ENCODE measurements at regions not wholly inside any gene's neighbourhood (a gene's known extent, or its start where the extent isn't known, plus 50 kb on each side); places are given as distances from the start of the nearest gene placed in this dataset.

DNA sequence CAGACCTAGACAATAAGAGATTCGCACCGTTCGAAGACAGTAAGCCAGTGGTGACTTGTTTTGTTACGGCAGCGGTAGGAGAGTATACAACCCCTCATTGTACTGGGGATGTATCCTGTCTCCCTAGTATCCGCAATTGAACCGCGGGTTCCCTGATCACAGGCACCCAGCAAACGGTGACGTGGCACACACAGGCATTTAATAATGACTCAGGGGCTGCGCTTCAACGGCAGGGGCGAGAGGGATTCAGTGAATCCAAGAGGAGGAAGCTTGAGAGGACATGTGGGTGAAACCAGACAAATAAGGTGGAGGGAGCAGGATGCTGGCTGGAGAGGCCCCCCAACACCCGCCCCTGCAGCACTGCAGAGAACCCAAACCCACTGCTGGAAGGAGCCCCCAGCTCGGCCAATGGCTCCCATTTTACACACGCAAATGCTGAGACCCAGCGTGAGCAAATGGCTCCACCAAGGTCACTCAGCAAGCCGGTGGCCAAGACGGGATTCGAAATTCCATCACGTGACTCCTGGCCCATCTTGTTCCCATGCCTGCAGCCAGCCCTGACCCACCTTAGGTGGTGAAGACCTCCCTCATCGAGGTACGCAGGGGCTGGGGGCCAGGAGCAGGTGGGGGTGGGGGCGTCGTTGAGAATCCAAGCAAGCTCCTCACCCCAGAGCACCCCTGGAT is 149.9 kb downstream of the SYF2 start:
- H4K20me1 ChIP-seq (ENCODE audit: insufficient read depth, low read length), result no peaks in the 10 kb centered on the region
- no peak overlapping the region for H3K27ac ChIP-seq (ENCODE audit: low read depth, low read length, poor library complexity, severe bottlenecking)
- H3K4me2 ChIP-seq (ENCODE audit: low read length), result no peak overlapping the region
- H3K9me3 ChIP-seq (ENCODE audit: low read length), result 0 out of 2 replicates have a peak, but pooled peaks cover 5% of the 10 kb centered on the region
- no TSS peak for BruUV-seq (replicated peaks)
- DNase-seq (ENCODE audit: low spot score), result no peak
- H3K9me2 ChIP-seq (ENCODE audit: insufficient read depth, low read length), result no peaks in the 10 kb centered on the region
- no peak overlapping the region for H2AFZ ChIP-seq (ENCODE audit: low read length)
- H3K4me1 ChIP-seq (ENCODE audit: insufficient read depth, low read length, poor library complexity, severe bottlenecking), result peaks cover 10% of the 10 kb centered on the region
- no peaks in the 10 kb centered on the region for H3K79me2 ChIP-seq (ENCODE audit: insufficient read depth, low read depth, low read length)
- intact Hi-C loops (cut with micrococcal nuclease; ENCODE audit: unreplicated experiment), result no loop called here
- ChIA-PET POLR2A (no interaction called here), CTCF (ENCODE audit: unreplicated experiment) (no interaction called here)
- H3K36me3 ChIP-seq (ENCODE audit: insufficient read depth, low read length), result no peaks in the 10 kb centered on the region
- H3K4me3 ChIP-seq (ENCODE audit: low read depth, low read length, poor library complexity, severe bottlenecking), result no peak overlapping the region
- no peak for TF ChIP-seq EZH2phosphoT487 (IDR thresholded peaks at IDR 0.05; ENCODE audit: borderline replicate concordance, low read depth, low read length)
- TF ChIP-seq, protein P1, sequence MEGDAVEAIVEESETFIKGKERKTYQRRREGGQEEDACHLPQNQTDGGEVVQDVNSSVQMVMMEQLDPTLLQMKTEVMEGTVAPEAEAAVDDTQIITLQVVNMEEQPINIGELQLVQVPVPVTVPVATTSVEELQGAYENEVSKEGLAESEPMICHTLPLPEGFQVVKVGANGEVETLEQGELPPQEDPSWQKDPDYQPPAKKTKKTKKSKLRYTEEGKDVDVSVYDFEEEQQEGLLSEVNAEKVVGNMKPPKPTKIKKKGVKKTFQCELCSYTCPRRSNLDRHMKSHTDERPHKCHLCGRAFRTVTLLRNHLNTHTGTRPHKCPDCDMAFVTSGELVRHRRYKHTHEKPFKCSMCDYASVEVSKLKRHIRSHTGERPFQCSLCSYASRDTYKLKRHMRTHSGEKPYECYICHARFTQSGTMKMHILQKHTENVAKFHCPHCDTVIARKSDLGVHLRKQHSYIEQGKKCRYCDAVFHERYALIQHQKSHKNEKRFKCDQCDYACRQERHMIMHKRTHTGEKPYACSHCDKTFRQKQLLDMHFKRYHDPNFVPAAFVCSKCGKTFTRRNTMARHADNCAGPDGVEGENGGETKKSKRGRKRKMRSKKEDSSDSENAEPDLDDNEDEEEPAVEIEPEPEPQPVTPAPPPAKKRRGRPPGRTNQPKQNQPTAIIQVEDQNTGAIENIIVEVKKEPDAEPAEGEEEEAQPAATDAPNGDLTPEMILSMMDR (conservative IDR thresholded peaks at IDR 0.05; ENCODE audit: low read length), result no peak

DNA sequence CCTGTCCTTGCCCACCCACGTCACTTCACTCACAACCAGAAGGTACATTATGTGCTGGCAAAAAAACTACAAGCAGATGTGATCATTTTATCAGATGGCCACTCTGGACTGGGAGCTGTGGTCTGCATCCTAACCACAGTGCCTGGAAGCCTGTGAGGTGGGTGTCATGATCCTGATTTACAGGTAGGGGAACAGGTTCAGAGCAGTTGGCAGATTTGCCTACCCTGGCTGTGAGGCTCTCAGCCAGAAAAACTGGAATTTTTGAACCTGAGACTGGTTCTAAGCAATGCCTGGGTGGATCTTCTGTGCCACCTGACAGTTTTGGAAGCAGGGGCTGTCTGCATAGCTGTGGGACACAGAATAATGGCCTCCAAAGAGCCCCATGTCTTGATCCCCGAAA is 150.8 kb downstream of the SYF2 start:
- intact Hi-C loops (cut with micrococcal nuclease; ENCODE audit: unreplicated experiment), result no loop called here
- Histone ChIP-seq H4K20me1 (ENCODE audit: insufficient read depth, low read length) (no peaks in the 10 kb centered on the region), H3K4me3 (ENCODE audit: low read depth, low read length, poor library complexity, severe bottlenecking) (no peak overlapping the region), H3K27ac (ENCODE audit: low read depth, low read length, poor library complexity, severe bottlenecking) (no peak overlapping the region), H3K4me1 (ENCODE audit: insufficient read depth, low read length, poor library complexity, severe bottlenecking) (peaks cover 10% of the 10 kb centered on the region), H3K4me2 (ENCODE audit: low read length) (no peak overlapping the region), H3K9me3 (ENCODE audit: low read length) (0 out of 2 replicates have a peak, but pooled peaks cover 5% of the 10 kb centered on the region), H3K79me2 (ENCODE audit: insufficient read depth, low read depth, low read length) (no peaks in the 10 kb centered on the region), H3K9me2 (ENCODE audit: insufficient read depth, low read length) (no peaks in the 10 kb centered on the region), H3K36me3 (ENCODE audit: insufficient read depth, low read length) (no peaks in the 10 kb centered on the region), H2AFZ (ENCODE audit: low read length) (peak overlapping the region; percentile 89; the same call in 1 of the 2 replicates)
- POLR2A ChIA-PET, result interaction anchor here (1.1 kb wide), 1 partner anchor 11 kb away, joined by 5 read pairs; no protein-coding TSS in a partner anchor
- BruUV-seq (replicated peaks), result no TSS peak
- DNase-seq (ENCODE audit: low spot score), result no peak
- CTCF ChIA-PET (ENCODE audit: unreplicated experiment), result interaction anchor here (0.6 to 0.7 kb wide), 2 partner anchors 8 to 55 kb away, joined by 3 read pairs; no protein-coding TSS in a partner anchor
- TF ChIP-seq, protein P1 (conservative IDR thresholded peaks at IDR 0.05; ENCODE audit: low read length), result no peak
- TF ChIP-seq EZH2phosphoT487 (IDR thresholded peaks at IDR 0.05; ENCODE audit: borderline replicate concordance, low read depth, low read length), result no peak
